ENCODE measurements at regions not wholly inside any gene's neighbourhood (a gene's known extent, or its start where the extent isn't known, plus 50 kb on each side); places are given as distances from the start of the nearest gene placed in this dataset.

- FAIRE-seq = peak; percentile 6
These were observed 129.9 kb downstream of the HFE start for GRCh38 chr6:26216886-26217713.

GRCh38 chr6:26217714-26218075 is 130.5 kb downstream of the HFE start:
- peak; percentile 92 for FAIRE-seq

DNA sequence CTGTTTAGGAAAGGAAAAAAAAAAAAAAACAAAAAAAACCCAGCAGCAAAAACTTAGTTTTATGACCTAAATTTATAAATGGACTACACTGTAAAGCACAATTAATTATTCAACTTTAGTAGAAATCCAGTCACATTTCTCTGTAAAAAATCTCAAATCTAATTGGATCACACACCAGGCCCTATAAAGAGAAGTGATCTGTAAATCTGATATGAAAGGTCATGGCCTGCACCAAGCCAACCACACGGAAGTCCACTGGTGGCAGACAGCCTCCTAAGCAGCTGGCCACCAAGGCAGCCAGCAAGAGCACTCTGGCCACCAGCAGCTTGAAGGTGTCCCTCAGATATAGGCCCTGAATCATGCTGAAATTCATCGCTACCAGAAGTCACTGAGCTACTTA is 131.6 kb downstream of the HFE start:
- no peak for FAIRE-seq

- FAIRE-seq = peak; percentile 33
These were observed 133.1 kb downstream of the HFE start for GRCh38 chr6:26220145-26220970.

GRCh38 chr6:26221186-26221585 is 134.0 kb downstream of the HFE start:
- no peak for FAIRE-seq

DNA sequence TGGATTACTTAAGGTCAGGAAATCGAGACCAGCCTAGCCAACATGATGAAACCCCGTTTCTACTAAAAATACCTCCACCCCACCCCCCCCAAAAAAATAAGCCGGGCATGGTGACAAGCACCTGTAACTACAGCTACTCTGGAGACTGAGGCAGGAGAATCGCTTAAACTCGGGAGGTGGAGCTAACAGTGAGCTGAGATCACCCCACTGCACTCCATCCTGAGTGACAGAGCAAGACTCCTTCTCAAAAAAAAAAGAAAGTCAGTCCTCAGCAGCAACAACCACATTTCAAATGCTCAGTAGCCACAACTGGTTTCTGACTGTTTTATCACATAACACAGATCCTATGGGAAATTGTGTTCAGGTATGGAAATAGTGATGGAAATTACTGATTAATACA is 135.3 kb downstream of the HFE start:
- no peak for FAIRE-seq

DNA sequence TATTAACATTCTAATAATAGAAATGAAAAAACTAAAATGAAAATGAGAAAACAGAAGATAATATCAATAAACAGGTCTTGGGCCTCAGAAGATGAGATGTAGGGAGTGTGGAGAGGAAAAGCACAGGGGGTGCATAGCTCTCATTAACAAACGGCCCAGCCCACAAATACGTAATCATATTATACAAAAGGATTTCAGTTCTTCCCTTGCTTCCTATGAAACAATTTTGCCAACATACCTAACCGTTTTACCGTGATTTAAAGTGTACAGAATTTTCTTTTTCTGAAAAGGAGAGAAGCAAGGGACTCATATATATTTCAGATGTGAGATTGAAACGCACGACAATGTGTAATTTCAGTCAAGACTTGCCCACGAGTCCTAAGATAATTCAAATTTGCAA is 136.0 kb downstream of the HFE start:
- peak; percentile 81 for FAIRE-seq

GRCh38 chr6:26223650-26224546 is 136.7 kb downstream of the HFE start:
- peak; percentile 100 for FAIRE-seq

DNA sequence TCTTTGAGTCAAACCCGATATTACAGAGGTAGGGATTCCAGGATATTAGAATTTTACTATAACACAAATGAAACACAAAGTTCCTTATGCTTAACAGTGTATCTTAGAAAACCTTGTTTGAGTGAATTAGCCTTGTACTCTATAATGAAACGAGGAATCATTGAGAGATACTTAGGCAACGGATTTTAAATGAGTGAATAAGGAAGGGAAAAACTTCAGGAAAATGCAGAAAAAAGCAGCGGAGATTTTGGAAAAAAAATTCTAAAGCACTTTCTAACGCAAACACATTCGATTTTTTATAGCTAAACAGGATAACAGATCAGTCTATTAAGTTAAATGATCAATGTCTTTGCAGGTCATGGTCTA is 137.3 kb downstream of the HFE start:
- FAIRE-seq = no peak

- FAIRE-seq = no peak
These were observed 138.0 kb downstream of the HFE start for GRCh38 chr6:26224940-26225847.

DNA sequence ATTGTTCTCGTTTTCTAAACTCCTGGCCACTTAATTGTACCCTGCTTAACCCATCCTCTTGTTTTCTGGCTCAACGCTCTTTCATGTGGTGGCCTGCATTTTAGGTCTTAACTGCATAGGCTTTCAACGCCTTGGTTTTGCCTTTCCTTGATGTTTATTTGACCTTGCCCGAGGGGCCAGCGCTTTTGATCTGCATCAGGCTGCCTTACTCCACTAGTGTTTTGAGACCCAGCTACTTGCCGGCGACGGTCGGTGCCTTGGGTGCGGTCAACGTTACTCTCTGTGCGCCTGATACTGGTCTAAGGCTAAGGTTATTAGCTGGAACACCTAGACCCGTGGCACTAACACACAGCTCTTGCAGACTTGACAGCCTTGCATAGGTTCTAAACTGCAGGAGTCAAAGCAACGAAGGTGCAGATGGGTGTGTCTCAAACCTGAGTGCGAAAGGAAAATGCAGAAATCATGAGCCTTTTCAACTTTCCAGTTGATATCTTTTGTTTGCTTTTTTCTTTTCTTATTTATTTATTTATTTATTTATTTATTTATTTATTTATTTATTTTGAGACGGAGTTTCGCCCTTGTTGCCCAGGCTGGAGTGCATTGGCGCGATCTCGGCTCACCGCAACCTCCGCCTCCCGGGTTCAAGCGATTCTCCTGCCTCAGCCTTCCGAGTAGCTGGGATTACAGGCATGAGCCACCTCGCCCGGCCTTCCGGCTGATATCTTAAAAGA is 138.8 kb downstream of the HFE start:
- peak; percentile 41 for FAIRE-seq

DNA sequence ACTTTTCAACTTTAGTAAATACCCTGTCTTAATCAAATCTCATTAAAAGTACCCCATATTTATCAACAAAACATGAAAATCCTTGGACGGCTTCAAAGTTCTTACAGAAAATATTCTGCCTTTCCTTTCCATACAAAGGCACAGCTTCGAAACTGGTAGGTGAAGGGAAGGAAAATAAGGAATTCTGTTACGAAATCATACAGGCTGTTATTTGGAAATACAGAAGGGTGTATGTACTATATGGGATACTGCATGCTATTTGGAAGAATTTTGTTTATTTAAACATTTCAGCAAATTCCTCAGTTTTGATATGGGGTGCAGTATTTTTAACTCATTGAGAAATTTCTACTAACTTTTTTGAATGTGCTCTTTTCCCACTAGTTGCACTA is 138.4 kb upstream of the BTN3A2 start:
- FAIRE-seq = peak; percentile 23

GRCh38 chr6:26230351-26230750 is 134.6 kb upstream of the BTN3A2 start:
- no peak for FAIRE-seq

DNA sequence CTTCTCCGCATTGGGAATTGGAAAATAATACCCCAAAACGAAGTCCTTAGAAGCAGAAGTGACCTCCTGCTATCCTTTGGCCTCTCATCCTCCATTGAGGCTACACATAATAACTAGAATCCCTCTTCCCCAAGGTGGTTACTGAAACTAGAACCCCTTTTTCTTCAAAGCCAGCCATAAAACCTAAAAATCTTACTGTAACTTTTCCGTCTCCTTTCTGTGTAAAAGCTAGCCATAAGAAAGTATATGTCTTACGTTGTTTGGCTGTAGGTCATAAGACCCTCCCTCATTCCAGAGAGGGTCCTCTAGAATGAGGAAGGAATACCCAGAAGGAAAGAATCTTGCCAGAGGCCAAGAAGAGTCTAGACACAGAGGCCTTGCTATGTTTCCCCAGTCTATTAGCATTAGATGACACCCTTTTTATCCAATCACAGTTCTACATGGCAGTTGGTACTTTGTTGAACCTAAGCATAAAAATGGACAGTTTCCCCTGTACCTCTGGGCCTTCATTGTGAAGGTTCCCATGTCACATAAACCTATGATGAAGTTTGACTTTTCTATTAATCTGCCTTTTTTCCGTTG is 133.9 kb upstream of the BTN3A2 start:
- no peak for FAIRE-seq

DNA sequence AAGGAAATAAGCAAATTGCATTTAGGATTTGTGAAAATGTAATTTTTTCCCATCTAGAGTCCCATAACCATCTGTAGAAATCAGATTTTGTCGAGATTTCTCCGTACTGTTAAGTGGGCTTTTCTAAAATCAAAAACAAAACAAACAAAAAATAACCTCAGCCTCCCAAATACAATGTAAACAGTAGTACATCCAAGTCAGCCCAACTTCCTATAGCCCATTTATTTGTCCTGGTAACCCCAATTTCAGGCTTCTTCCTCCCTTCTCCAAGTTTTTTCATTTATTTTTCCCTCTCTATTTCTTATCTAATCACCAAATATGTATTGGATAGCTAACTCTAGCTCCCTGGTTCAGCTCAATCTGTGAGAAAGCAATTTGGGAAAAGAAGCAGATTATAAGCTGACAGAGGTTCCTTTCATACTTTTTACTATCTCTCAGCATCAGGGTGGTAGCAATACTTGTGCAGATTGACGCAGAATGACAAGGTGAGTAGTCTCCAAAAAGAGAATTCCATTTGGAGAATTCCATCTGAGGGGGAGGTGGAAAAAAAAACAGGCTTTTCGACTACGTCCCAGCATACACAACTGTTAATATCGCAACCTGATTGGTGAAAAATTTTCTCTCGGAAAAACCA is 132.6 kb upstream of the BTN3A2 start:
- FAIRE-seq = no peak

- peak; percentile 94 for FAIRE-seq
These were observed 131.9 kb upstream of the BTN3A2 start for GRCh38 chr6:26232940-26233648.

DNA sequence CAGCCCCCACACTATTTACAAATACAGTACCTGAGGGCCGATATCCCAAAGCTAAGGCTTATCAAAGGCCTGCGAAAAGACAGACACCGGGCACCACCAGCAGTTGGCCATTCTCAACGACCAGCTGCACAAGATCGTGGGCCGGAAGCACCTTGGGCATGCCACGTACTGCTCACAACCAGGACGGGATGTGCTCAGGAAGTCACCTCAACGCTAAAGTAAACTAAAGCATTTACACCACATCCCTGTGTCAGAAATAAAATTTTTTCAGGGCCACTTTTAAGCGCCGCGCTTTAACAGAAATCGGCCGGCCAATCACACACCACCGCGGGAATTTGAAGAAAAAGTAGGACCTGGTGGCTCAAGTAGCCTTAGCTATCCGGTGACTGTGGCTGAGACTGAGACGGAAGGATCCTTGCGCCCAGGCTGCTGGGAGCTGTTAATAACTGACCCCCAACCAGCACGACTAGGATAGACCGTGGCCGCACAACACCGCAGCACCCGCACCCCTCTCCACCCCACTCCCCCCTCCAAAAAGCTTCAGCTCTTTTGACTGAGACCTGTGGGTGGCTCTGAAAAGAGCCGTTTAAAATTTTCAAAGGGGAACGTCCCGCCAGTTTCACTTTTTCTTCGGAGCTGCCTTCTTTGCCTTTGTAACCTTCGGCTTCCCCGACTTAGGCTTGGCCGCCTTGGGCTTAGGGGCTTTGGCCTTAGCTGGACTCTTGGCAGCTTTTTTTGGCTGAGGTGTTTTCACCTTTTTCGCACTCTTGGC is 131.2 kb upstream of the BTN3A2 start:
- peak; percentile 73 for FAIRE-seq

DNA sequence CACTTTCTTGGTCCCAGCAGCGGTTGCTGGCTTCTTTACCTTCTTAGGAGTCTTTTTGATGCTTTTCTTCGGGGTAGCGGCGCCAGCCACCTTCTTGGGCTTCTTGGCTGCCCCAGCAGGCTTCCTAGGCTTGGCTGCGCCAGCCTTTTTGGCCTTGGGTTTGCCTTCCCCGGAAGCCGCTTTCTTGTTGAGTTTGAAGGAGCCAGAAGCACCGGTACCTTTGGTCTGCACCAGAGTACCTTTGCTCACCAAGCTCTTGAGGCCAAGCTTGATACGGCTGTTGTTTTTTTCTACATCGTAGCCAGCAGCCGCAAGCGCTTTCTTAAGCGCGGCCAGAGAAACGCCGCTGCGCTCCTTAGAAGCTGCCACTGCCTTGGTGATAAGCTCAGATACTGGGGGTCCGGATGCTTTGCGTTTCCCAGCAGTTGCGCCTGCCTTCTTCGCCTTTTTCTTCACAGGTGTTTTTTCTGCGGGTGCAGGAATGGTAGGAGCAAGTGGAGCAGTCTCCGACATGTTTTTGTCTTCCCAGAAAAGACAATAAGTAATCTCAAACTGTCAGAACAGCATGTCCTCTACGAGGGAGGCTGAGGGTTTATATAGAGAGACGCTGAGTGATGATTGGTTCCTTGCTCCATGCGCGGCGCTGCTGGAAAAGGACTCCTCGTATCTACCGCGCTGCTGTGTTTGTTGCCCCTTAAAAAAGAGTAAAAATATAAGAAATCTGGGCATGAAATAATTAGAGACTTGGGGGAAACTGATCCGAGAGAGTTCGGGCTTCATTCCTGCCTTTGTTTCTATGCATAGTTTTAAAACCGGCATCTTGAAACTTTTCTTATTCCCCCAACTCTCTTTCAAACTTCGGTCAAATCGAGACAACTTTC is 130.3 kb upstream of the BTN3A2 start:
- peak; percentile 90 for FAIRE-seq
